ENCODE measurements at regions not wholly inside any gene's neighbourhood (a gene's known extent, or its start where the extent isn't known, plus 50 kb on each side); places are given as distances from the start of the nearest gene placed in this dataset.
"Not testable (repeated sequence)": the region's sequence is repeated elsewhere in the genome, so short reads cannot be mapped to it uniquely, and the experiment has no call there.

GRCh38 chr5:158586054-158586453 lies 513.7 kb downstream of the EBF1 start:
- peaks cover 3% of the 10 kb centered on the region; the same call in 1 of the 2 replicates for H3K27me3 Mint-ChIP-seq (ENCODE audit: low read depth)

GRCh38 chr5:158582669-158583068 lies 517.0 kb downstream of the EBF1 start:
- ATAC-seq; DNase-seq (ENCODE audit: low spot score); H3K4me1 Mint-ChIP-seq; CTCF ChIA-PET; H3K27me3 Mint-ChIP-seq (ENCODE audit: low read depth); H3K4me3 Mint-ChIP-seq; POLR2A ChIA-PET; H3K27ac Mint-ChIP-seq: not testable (repeated sequence)
- peaks cover 58% of the 10 kb centered on the region for H3K36me3 Mint-ChIP-seq
- peaks cover 59% of the 10 kb centered on the region for H3K9me3 Mint-ChIP-seq

More at GRCh38 chr5:158586054-158586453, 513.7 kb downstream of the EBF1 start:
- Mint-ChIP-seq H3K9me3 (peaks cover 26% of the 10 kb centered on the region), H3K36me3 (peaks cover 26% of the 10 kb centered on the region), H3K27ac (no peak overlapping the region), H3K4me1 (peaks cover 9% of the 10 kb centered on the region), H3K4me3 (no peak overlapping the region)
- ATAC-seq (no peak), DNase-seq (ENCODE audit: low spot score) (no peak)
- TF ChIP-seq ATF2 (CRISPR knock-in tag; IDR thresholded peaks at IDR 0.05; ENCODE audit: borderline replicate concordance, low read depth): no peak
- TF ChIP-seq PRRX2 (CRISPR knock-in tag; IDR thresholded peaks at IDR 0.05): no peak
- TF ChIP-seq FOXP1 (CRISPR knock-in tag; IDR thresholded peaks at IDR 0.05; ENCODE audit: borderline replicate concordance): no peak
- TF ChIP-seq NR1H2 (CRISPR knock-in tag; IDR thresholded peaks at IDR 0.05): no peak
- TF ChIP-seq MXD4 (CRISPR knock-in tag; IDR thresholded peaks at IDR 0.05; ENCODE audit: borderline replicate concordance): no peak
- ChIA-PET CTCF (interaction anchor here (0.5 kb wide), 1 partner anchor 281 kb away, joined by 3 read pairs; no protein-coding TSS in a partner anchor), POLR2A (no interaction called here)

GRCh38 chr5:158573829-158574228 lies 525.9 kb downstream of the EBF1 start:
- Mint-ChIP-seq H3K36me3 (peaks cover 24% of the 10 kb centered on the region), H3K4me1 (peaks cover 13% of the 10 kb centered on the region), H3K27me3 (ENCODE audit: low read depth) (no peaks in the 10 kb centered on the region), H3K9me3 (peaks cover 40% of the 10 kb centered on the region), H3K4me3 (no peak overlapping the region), H3K27ac (no peak overlapping the region)
- POLR2A ChIA-PET: no interaction called here
- DNase-seq (ENCODE audit: low spot score) (no peak), ATAC-seq (no peak)
- CTCF ChIA-PET: no interaction called here
- TF ChIP-seq HMGA2 (CRISPR knock-in tag; IDR thresholded peaks at IDR 0.05): no peak
- no peak for TF ChIP-seq EMX1 (CRISPR knock-in tag; IDR thresholded peaks at IDR 0.05)
- TF ChIP-seq ZBTB43 (CRISPR knock-in tag; IDR thresholded peaks at IDR 0.05): no peak
- no peak for TF ChIP-seq AR (CRISPR knock-in tag; IDR thresholded peaks at IDR 0.05)
- no peak for TF ChIP-seq RORB (CRISPR knock-in tag; IDR thresholded peaks at IDR 0.05)
- no peak for TF ChIP-seq ARID4B (CRISPR knock-in tag; IDR thresholded peaks at IDR 0.05; ENCODE audit: borderline replicate concordance)
- TF ChIP-seq NR1H2 (CRISPR knock-in tag; IDR thresholded peaks at IDR 0.05): no peak
- no peak for TF ChIP-seq ZNF263 (CRISPR knock-in tag; IDR thresholded peaks at IDR 0.05; ENCODE audit: low read depth)
- TF ChIP-seq E2F5 (CRISPR knock-in tag; IDR thresholded peaks at IDR 0.05): no peak
- no peak for TF ChIP-seq MXD4 (CRISPR knock-in tag; IDR thresholded peaks at IDR 0.05; ENCODE audit: borderline replicate concordance)
- no peak for TF ChIP-seq PRDM15 (CRISPR knock-in tag; IDR thresholded peaks at IDR 0.05)
- TF ChIP-seq CREM (CRISPR knock-in tag; IDR thresholded peaks at IDR 0.05): no peak

All from WTC11 (cell line).